ENCODE measurements at regions not wholly inside any gene's neighbourhood (a gene's known extent, or its start where the extent isn't known, plus 50 kb on each side); places are given as distances from the start of the nearest gene placed in this dataset.

- peaks cover 14% of the 10 kb centered on the region for H3K4me1 Mint-ChIP-seq (ENCODE audit: low read depth, unreplicated experiment)
- no peak overlapping the region for H3K4me3 Mint-ChIP-seq (ENCODE audit: low read depth, unreplicated experiment)
- TF ChIP-seq CTCF (IDR thresholded peaks at IDR 0.05; ENCODE audit: unreplicated experiment), result no peak
- H3K27me3 Mint-ChIP-seq (ENCODE audit: unreplicated experiment), result peaks cover 66% of the 10 kb centered on the region
- H3K9me3 Mint-ChIP-seq (ENCODE audit: low read depth, unreplicated experiment), result peaks cover 3% of the 10 kb centered on the region
- intact Hi-C loops (cut with micrococcal nuclease; ENCODE audit: unreplicated experiment), result loop anchor here (5.0 to 10.0 kb wide), 4 partner anchors 240 to 432 kb away; no protein-coding TSS in a partner anchor
- no peaks in the 10 kb centered on the region for H3K36me3 Mint-ChIP-seq (ENCODE audit: insufficient read depth, unreplicated experiment)
- H3K27ac Mint-ChIP-seq (ENCODE audit: unreplicated experiment), result no peak overlapping the region
- no peak for DNase-seq
- CTCF ChIA-PET, result no interaction called here
- no TSS peak for BruUV-seq (replicated peaks)
These were observed 141.9 kb upstream of the C1orf21 start for GRCh38 chr1:184244962-184245361.

GRCh38 chr1:184247671-184248070 is 139.2 kb upstream of the C1orf21 start:
- no peak for TF ChIP-seq CTCF (IDR thresholded peaks at IDR 0.05; ENCODE audit: unreplicated experiment)
- intact Hi-C loops (cut with micrococcal nuclease; ENCODE audit: unreplicated experiment), result loop anchor here (5.0 to 10.0 kb wide), 2 partner anchors 237 to 430 kb away; no protein-coding TSS in a partner anchor
- Mint-ChIP-seq H3K27ac (ENCODE audit: unreplicated experiment) (no peak overlapping the region), H3K27me3 (ENCODE audit: unreplicated experiment) (peaks cover 51% of the 10 kb centered on the region), H3K4me1 (ENCODE audit: low read depth, unreplicated experiment) (peaks cover 5% of the 10 kb centered on the region), H3K4me3 (ENCODE audit: low read depth, unreplicated experiment) (no peak overlapping the region), H3K36me3 (ENCODE audit: insufficient read depth, unreplicated experiment) (no peaks in the 10 kb centered on the region), H3K9me3 (ENCODE audit: low read depth, unreplicated experiment) (peaks cover 3% of the 10 kb centered on the region)
- no TSS peak for BruUV-seq (replicated peaks)
- no peak for DNase-seq
- CTCF ChIA-PET, result no interaction called here

- intact Hi-C loops (cut with micrococcal nuclease; ENCODE audit: unreplicated experiment), result no loop called here
- H3K4me3 Mint-ChIP-seq (ENCODE audit: low read depth, unreplicated experiment), result no peak overlapping the region
- no peaks in the 10 kb centered on the region for H3K36me3 Mint-ChIP-seq (ENCODE audit: insufficient read depth, unreplicated experiment)
- peaks cover 66% of the 10 kb centered on the region for H3K27me3 Mint-ChIP-seq (ENCODE audit: unreplicated experiment)
- no peak overlapping the region for H3K27ac Mint-ChIP-seq (ENCODE audit: unreplicated experiment)
- no TSS peak for BruUV-seq (replicated peaks)
- peaks cover 3% of the 10 kb centered on the region for H3K9me3 Mint-ChIP-seq (ENCODE audit: low read depth, unreplicated experiment)
- CTCF ChIA-PET, result no interaction called here
- H3K4me1 Mint-ChIP-seq (ENCODE audit: low read depth, unreplicated experiment), result no peaks in the 10 kb centered on the region
- TF ChIP-seq CTCF (IDR thresholded peaks at IDR 0.05; ENCODE audit: unreplicated experiment), result no peak
- DNase-seq, result no peak
These were observed 132.9 kb upstream of the C1orf21 start for GRCh38 chr1:184253921-184254320.

GRCh38 chr1:184254849-184255248 is 132.0 kb upstream of the C1orf21 start:
- no peak for DNase-seq
- H3K4me3 Mint-ChIP-seq (ENCODE audit: low read depth, unreplicated experiment), result no peak overlapping the region
- no peaks in the 10 kb centered on the region for H3K36me3 Mint-ChIP-seq (ENCODE audit: insufficient read depth, unreplicated experiment)
- no peak overlapping the region for H3K27ac Mint-ChIP-seq (ENCODE audit: unreplicated experiment)
- H3K27me3 Mint-ChIP-seq (ENCODE audit: unreplicated experiment), result peaks cover 58% of the 10 kb centered on the region
- H3K4me1 Mint-ChIP-seq (ENCODE audit: low read depth, unreplicated experiment), result no peaks in the 10 kb centered on the region
- no TSS peak for BruUV-seq (replicated peaks)
- intact Hi-C loops (cut with micrococcal nuclease; ENCODE audit: unreplicated experiment), result no loop called here
- CTCF ChIA-PET, result interaction anchor here (0.6 kb wide), 1 partner anchor 324 kb away, joined by 6 read pairs; no protein-coding TSS in a partner anchor
- TF ChIP-seq CTCF (IDR thresholded peaks at IDR 0.05; ENCODE audit: unreplicated experiment), result no peak
- peaks cover 3% of the 10 kb centered on the region for H3K9me3 Mint-ChIP-seq (ENCODE audit: low read depth, unreplicated experiment)

Data from Calu3 (cell line).